ENCODE measurements at regions not wholly inside any gene's neighbourhood (a gene's known extent, or its start where the extent isn't known, plus 50 kb on each side); places are given as distances from the start of the nearest gene placed in this dataset.

- DNase-seq, result no peak
Measured at GRCh38 chr10:9634466-9634865, 1383.2 kb upstream of the CELF2 start.

GRCh38 chr10:9635691-9636090, 1382.0 kb upstream of the CELF2 start:
- DNase-seq, result no peak

GRCh38 chr10:9636216-9636615, 1381.5 kb upstream of the CELF2 start:
- no peak for DNase-seq

- no peak for DNase-seq
Measured at GRCh38 chr10:9643782-9644181, 1373.9 kb upstream of the CELF2 start.

GRCh38 chr10:9645404-9645803, 1372.3 kb upstream of the CELF2 start:
- DNase-seq, result no peak

- no peak for DNase-seq
Measured at GRCh38 chr10:9645928-9646600, 1371.6 kb upstream of the CELF2 start.

GRCh38 chr10:9654261-9654660, 1363.4 kb upstream of the CELF2 start:
- DNase-seq, result no peak

GRCh38 chr10:9656386-9656785, 1361.3 kb upstream of the CELF2 start:
- no peak for DNase-seq

- no peak for DNase-seq
Measured at GRCh38 chr10:9656996-9657395, 1360.7 kb upstream of the CELF2 start.

GRCh38 chr10:9657530-9657929, 1360.1 kb upstream of the CELF2 start:
- DNase-seq, result no peak

GRCh38 chr10:9668411-9668810, 1349.3 kb upstream of the CELF2 start:
- DNase-seq, result no peak

- DNase-seq, result no peak
Measured at GRCh38 chr10:9670911-9671310, 1346.8 kb upstream of the CELF2 start.

- DNase-seq, result no peak
Measured at GRCh38 chr10:9681655-9682054, 1336.0 kb upstream of the CELF2 start.

GRCh38 chr10:9682802-9683201, 1334.9 kb upstream of the CELF2 start:
- no peak for DNase-seq

- no peak for DNase-seq
Measured at GRCh38 chr10:9684186-9684585, 1333.5 kb upstream of the CELF2 start.

GRCh38 chr10:9685596-9685995, 1332.1 kb upstream of the CELF2 start:
- no peak for DNase-seq

- no peak for DNase-seq
Measured at GRCh38 chr10:9688711-9689110, 1329.0 kb upstream of the CELF2 start.

- no peak for DNase-seq
Measured at GRCh38 chr10:9707216-9707615, 1310.5 kb upstream of the CELF2 start.

GRCh38 chr10:9709849-9710248, 1307.8 kb upstream of the CELF2 start:
- no peak for DNase-seq

GRCh38 chr10:9712393-9712792, 1305.3 kb upstream of the CELF2 start:
- DNase-seq, result no peak

GRCh38 chr10:9719246-9719645, 1298.4 kb upstream of the CELF2 start:
- no peak for DNase-seq

- no peak for DNase-seq
Measured at GRCh38 chr10:9733766-9734165, 1283.9 kb upstream of the CELF2 start.

GRCh38 chr10:9734218-9734617, 1283.5 kb upstream of the CELF2 start:
- DNase-seq, result no peak

- DNase-seq, result no peak
Measured at GRCh38 chr10:9735731-9736130, 1281.9 kb upstream of the CELF2 start.

- no peak for DNase-seq
Measured at GRCh38 chr10:9743639-9744038, 1274.0 kb upstream of the CELF2 start.

- DNase-seq, result no peak
Measured at GRCh38 chr10:9745158-9745557, 1272.5 kb upstream of the CELF2 start.
